Body of pancreas (tissue), 4 donors: ENCODE measurements at regions not wholly inside any gene's neighbourhood (a gene's known extent, or its start where the extent isn't known, plus 50 kb on each side); places are given as distances from the start of the nearest gene placed in this dataset.
"Not testable (repeated sequence)": the region's sequence is repeated elsewhere in the genome, so short reads cannot be mapped to it uniquely, and the experiment has no call there.

Source experiments
- ATAC-seq: fragments of 150-250 bp; one replicate; pipeline ENCODE4 v1.9.1; 2016
- DNase-seq, 4 donors: peaks; one replicate each; pipeline ENCODE4 v3.0.0-alpha.2; 2019
- H3K27ac ChIP-seq, 4 donors: fragments of 200-600 bp; sonication (generic); 1 replicate in 3 of 4; 2 replicates in 1 of 4; pipeline versions ENCODE4 v1.5.1 to v1.6.1; 2016 to 2019; ENCODE audit warnings: mild to moderate bottlenecking in 1 of 4, mixed read lengths in 1 of 4, moderate library complexity in 1 of 4
- H3K27me3 ChIP-seq, 2 donors: fragments of 200-600 bp; sonication (generic); one replicate each; pipeline ENCODE4 v1.6.0; 2016; ENCODE audit warnings: mild to moderate bottlenecking in 1 of 2
- H3K36me3 ChIP-seq, 2 donors: fragments of 200-600 bp; sonication (generic); replicated peaks in 1 of 2; 2 replicates each; pipeline ENCODE4 v1.5.1; 2016; ENCODE audit warnings: low read depth in 2 of 2; ENCODE audit not compliant: insufficient read depth in 1 of 2
- H3K4me1 ChIP-seq: fragments of 200-600 bp; sonication (generic); one replicate; pipeline ENCODE4 v1.6.0; 2016
- H3K4me3 ChIP-seq, 2 donors: fragments of 200-600 bp; sonication (generic); 1 replicate in 1 of 2; 2 replicates in 1 of 2; pipeline ENCODE4 v1.5.1; 2016 to 2019
- H3K9me3 ChIP-seq, 3 donors: fragments of 200-600 bp; sonication (generic); 1 replicate in 2 of 3; 2 replicates in 1 of 3; pipeline ENCODE4 v1.5.1; 2016
- POLR2A ChIP-seq, 3 donors: fragments of 450-650 bp; IDR thresholded peaks; one replicate each; pipeline ENCODE4 v1.6.1; 2016; ENCODE audit warnings: antibody characterized with exemption in 3 of 3, mild to moderate bottlenecking in 2 of 3
- WGBS, 2 donors: methylation state at CpG; one replicate each; pipeline ENCODE4 v1.1.5; 2017; 5-methylcytosine and 5-hydroxymethylcytosine counted together
- intact Hi-C: fragments of 100-400 bp; cut with DNase I; formaldehyde crosslinking; loops from one replicate; pipeline ENCODE4 v1.15.1; 2023
- TF ChIP-seq, protein P1 (sequence below), 7 experiments: fragments of 450-650 bp in 4 of 7; fragments of 200-600 bp in 3 of 7; sonication (generic) in 3 of 7; IDR thresholded peaks; one replicate each; pipeline ENCODE4 v1.5.1; 2016 to 2019; ENCODE audit warnings: antibody characterized with exemption in 7 of 7

GRCh38 chr12:111238075-111238734 lies 130.7 kb downstream of the PHETA1 start:
- WGBS, 2 donors = 43 to 62% methylated on average over 5 of the region's 5 CpGs
- H3K36me3 ChIP-seq = no peaks in the 10 kb centered on the region
- TF ChIP-seq, protein P1, sequence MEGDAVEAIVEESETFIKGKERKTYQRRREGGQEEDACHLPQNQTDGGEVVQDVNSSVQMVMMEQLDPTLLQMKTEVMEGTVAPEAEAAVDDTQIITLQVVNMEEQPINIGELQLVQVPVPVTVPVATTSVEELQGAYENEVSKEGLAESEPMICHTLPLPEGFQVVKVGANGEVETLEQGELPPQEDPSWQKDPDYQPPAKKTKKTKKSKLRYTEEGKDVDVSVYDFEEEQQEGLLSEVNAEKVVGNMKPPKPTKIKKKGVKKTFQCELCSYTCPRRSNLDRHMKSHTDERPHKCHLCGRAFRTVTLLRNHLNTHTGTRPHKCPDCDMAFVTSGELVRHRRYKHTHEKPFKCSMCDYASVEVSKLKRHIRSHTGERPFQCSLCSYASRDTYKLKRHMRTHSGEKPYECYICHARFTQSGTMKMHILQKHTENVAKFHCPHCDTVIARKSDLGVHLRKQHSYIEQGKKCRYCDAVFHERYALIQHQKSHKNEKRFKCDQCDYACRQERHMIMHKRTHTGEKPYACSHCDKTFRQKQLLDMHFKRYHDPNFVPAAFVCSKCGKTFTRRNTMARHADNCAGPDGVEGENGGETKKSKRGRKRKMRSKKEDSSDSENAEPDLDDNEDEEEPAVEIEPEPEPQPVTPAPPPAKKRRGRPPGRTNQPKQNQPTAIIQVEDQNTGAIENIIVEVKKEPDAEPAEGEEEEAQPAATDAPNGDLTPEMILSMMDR (IDR thresholded peaks at IDR 0.05) = no peak
- no peaks in the 10 kb centered on the region for H3K27me3 ChIP-seq
- no peak for ATAC-seq
- no peak overlapping the region for H3K27ac ChIP-seq
- H3K9me3 ChIP-seq = no peaks in the 10 kb centered on the region
- no peak for DNase-seq
- H3K4me3 ChIP-seq = no peak overlapping the region
- H3K4me1 ChIP-seq = no peaks in the 10 kb centered on the region
- intact Hi-C loops = no loop called here

DNA sequence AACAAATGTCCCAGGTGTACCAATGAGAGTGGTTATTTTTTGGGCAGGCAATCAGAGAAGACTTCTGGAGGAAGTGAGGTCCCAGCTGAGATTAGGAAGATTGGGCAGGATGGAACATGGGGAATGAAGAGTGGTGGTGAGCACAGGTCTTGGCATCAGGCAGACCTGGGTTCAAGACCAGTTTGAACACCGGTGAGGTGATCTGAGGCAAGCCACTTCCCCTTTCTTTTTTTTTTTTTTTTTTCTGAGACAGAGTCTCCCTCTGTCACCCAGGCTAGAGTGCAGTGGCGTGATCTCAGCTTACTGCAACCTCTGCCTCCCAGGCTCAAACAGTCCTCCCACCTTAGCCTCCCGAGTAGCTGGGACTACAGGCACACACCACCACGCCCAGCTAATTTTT lies 134.4 kb downstream of the PHETA1 start:
- H3K4me3 ChIP-seq, H3K27me3 ChIP-seq, ATAC-seq, H3K27ac ChIP-seq, H3K9me3 ChIP-seq, H3K36me3 ChIP-seq, H3K4me1 ChIP-seq, intact Hi-C loops, DNase-seq: not testable (repeated sequence)
- WGBS, 2 donors = 78 to 84% methylated on average over 4 of the region's 4 CpGs

GRCh38 chr12:111233786-111234185 lies 135.1 kb downstream of the PHETA1 start:
- Histone ChIP-seq H3K9me3 (no peaks in the 10 kb centered on the region), H3K27me3 (no peaks in the 10 kb centered on the region)
- 85 to 88% methylated on average over 3 of the region's 3 CpGs for WGBS, 2 donors

GRCh38 chr12:111230649-111231048 lies 138.2 kb downstream of the PHETA1 start:
- Histone ChIP-seq H3K27ac (no peak overlapping the region), H3K27me3 (no peaks in the 10 kb centered on the region), H3K4me3 (no peak overlapping the region), H3K36me3 (no peaks in the 10 kb centered on the region), H3K9me3 (no peaks in the 10 kb centered on the region), H3K4me1 (no peaks in the 10 kb centered on the region)
- DNase-seq = no peak
- no peak for ATAC-seq
- intact Hi-C loops = no loop called here
- TF ChIP-seq, protein P1 (IDR thresholded peaks at IDR 0.05) = no peak
- no peak for TF ChIP-seq POLR2A (IDR thresholded peaks at IDR 0.05)
- 62 to 63% methylated on average over 3 of the region's 3 CpGs for WGBS, 2 donors

More at GRCh38 chr12:111233786-111234185, 135.1 kb downstream of the PHETA1 start:
- ATAC-seq (no peak), DNase-seq (no peak)
- Histone ChIP-seq H3K4me1 (no peaks in the 10 kb centered on the region), H3K36me3 (no peaks in the 10 kb centered on the region), H3K4me3 (no peak overlapping the region), H3K27ac (no peak overlapping the region)
- intact Hi-C loops = no loop called here
- TF ChIP-seq, protein P1 (IDR thresholded peaks at IDR 0.05) = no peak
- no peak for TF ChIP-seq POLR2A (IDR thresholded peaks at IDR 0.05)

DNA sequence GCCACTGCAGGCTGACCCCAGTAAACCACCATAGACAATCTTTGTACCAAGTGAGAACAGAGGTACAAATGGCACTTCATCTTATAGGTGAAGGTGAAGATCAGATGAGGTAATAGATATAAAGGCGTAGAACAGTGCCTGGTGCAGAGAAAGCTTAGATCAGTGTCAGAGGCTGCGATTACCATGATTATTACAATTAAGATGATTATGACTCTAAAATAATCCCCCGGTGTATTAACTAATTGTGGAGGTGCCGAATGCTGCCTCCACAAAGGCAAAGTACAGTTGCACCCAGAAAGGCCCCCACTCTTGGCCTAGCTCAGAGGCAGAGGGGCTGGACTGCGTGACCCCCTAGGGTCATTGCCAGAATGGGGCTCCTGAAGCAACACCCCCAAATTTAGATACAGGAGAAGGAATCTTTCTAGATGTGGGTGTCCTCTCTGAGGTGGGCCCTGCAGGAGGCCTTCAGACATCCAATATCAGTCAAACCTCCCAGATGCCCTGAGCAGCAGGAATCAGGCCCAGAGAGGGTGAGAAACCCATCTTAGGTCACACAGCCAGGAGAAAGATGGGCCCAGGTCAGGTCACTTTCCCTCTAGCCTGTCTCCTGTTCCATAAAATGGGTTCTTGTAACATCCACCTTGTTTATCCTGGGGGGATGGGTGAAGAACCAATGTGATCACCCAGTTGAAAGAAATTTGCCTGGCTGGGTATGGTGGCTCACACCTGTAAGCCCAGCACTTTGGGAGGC lies 139.8 kb downstream of the PHETA1 start:
- intact Hi-C loops = no loop called here
- Histone ChIP-seq H3K27ac (no peak overlapping the region), H3K27me3 (no peaks in the 10 kb centered on the region), H3K4me3 (no peak overlapping the region), H3K9me3 (no peaks in the 10 kb centered on the region), H3K36me3 (no peaks in the 10 kb centered on the region), H3K4me1 (no peaks in the 10 kb centered on the region)
- ATAC-seq = no peak
- TF ChIP-seq POLR2A (IDR thresholded peaks at IDR 0.05) = no peak
- TF ChIP-seq, protein P1 (IDR thresholded peaks at IDR 0.05) = no peak
- no peak for DNase-seq
- 89 to 93% methylated on average over 4 to 5 of the region's 5 CpGs for WGBS, 2 donors
